Astrocyte of the hippocampus (primary cell): ENCODE measurements at regions not wholly inside any gene's neighbourhood (a gene's known extent, or its start where the extent isn't known, plus 50 kb on each side); places are given as distances from the start of the nearest gene placed in this dataset.
A peak's percentile ranks its signal among the peaks of the same experiment; 100 is the strongest.
"Not testable (repeated sequence)": the region's sequence is repeated elsewhere in the genome, so short reads cannot be mapped to it uniquely, and the experiment has no call there.

ENCODE experiments used
- DNase-seq: peaks from one replicate; pipeline ENCODE4 v3.0.0; 2011; ENCODE audit warnings: low read depth, low spot score

DNA sequence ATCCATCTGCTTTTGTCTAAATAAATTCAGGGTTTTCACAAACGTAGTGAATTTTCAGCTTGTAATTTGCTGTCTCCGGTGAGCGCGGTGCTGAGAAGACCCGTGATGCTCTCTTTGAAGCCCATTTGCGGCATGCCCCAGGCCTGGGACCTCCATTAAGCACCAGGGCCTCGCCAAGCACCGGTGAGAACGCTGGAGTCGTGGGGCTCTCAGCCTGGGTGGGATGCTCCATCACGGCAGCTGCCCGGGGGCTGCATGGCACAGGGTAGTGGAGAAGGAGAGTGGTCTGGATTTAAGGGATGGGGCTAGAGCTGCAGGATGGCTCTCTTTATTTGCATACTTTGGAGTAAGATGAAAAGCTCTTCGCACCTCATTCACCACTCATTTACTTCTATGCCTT lies 248.7 kb downstream of the ABCC12 start:
- no peak for DNase-seq

DNA sequence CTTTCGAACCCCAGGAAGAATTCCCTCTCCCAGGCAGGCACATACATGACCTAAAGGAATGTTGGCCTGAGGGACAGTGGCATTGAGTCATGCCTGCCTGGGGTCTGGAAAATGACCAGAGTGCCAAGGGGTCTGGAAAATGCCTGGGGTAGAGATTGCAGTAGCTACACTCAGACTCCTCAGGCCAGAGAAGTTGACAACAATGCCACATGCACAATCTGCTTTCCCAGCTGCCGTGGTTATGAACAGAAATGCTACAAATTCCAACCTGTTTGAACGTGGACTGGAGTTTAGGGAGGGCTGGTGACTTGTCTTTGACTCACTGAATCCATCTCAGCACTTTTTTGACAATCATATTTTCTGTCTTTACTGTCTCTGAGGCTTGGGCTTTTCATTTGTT lies 250.0 kb downstream of the ABCC12 start:
- DNase-seq, result peak; percentile 87

DNA sequence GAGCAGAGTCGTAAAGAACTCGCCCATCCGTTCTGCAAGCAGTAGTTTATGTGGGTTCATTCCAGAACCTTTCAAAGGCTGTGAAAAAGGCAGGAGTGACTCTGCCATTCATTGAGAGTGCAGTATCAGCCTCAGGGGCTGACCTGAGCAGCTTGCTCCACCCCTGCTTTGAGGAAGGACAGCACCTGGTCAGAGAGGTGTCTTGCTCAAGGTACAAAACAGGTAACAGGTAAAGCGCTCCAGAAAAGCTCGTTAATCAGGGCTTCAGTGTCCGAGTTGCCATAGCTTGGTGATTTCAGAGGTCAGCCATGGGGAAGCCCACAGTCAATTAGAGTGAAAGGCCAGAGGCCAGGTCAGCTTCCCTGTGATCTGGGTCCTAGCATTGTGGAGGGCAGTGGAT lies 251.1 kb downstream of the ABCC12 start:
- no peak for DNase-seq

DNA sequence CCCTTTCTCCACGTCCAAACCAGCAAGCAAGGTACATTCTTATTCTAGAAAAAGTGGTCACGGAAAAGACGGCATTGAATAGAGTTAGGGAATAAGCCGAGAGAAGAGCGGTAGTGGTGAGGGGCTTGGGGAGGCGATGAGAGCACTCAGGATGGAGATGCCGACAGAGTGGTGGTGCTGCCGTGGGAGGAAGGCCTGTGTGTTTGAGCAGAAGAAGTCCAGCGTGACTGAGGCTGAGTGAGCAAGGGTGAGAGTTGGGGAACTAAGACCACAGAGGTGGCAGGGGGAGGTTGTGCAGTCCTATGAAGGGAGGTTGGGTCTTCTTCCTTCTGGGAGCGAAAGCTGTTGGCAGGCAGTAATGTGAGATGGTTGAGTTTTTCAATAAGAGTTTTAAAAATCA lies 252.3 kb downstream of the ABCC12 start:
- DNase-seq, result no peak

DNA sequence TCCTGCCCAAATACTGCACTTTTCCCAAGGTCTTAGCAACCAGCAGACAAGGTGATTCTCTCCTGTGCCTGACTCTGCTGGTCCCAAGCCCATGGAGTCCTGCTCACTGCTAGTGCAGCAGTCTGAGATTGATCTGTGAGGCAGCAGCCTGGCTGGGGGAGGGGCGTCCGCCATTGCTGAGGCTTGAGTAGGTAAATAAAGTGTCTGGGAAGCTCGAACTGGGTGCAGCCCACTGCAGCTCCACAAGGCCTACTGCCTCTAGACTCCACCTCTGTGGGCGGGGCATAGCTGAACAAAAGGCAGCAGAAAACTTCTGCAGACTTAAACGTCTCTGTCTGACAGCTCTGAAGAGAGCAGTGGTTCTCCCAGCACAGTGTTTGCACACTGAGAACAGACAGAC lies 258.7 kb downstream of the ABCC12 start:
- DNase-seq, result not testable (repeated sequence)

DNA sequence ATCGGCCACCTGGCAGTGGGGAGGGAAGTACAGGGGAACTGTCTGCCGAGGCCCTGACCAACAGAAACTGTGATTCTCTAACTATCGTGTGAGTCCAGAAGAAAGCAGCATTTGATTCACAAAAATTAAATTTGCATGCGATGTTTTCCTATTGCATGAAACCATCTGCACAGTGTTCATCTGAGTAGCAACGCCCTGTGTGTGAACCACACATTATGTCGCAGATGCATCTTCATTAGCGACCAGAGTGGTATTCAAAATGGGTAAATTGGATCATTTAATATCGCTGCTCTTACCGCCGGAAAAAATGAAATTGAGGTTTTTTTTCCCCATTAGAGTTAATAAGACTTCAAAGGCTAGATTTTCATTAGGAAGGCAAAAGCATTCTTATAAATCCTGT lies 260.6 kb downstream of the ABCC12 start:
- DNase-seq, result no peak

DNA sequence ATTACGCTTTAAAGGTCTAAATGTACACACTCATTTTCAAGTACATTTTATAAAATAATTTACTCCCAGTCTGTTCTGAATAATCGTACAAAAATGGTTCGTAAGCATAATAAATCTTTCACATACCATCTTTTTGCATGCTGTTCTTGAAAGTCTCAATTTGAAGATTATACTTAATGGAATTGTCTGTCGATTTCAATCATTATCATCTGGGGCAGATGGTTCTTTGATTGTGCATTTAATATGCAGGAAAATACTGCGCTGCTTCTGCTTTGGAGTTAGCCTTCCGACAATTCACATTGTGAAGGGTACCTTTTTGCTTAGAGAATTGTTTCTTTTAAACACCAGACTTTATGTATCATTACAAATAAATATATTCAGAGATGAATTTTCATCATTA lies 262.8 kb downstream of the ABCC12 start:
- DNase-seq, result no peak

DNA sequence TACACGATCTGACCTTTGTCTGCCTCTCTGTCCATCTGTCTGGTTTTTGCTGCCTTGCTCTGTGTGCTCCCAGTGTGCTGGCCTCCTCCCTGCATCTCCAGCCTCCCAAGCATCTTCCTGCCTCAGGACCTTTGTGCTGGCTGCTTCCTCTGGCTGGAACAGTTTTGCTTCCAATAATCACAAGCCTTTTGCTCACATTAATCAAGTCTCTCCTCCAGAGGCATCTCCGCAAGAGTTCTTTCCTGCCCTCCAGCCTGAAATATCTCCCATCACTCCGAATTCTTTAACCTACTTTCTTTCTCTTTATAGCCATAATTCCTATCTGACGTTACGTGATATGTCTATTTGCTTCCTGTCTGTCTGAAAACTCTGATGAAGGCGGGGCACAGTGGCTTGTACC lies 267.1 kb downstream of the ABCC12 start:
- no peak for DNase-seq

DNA sequence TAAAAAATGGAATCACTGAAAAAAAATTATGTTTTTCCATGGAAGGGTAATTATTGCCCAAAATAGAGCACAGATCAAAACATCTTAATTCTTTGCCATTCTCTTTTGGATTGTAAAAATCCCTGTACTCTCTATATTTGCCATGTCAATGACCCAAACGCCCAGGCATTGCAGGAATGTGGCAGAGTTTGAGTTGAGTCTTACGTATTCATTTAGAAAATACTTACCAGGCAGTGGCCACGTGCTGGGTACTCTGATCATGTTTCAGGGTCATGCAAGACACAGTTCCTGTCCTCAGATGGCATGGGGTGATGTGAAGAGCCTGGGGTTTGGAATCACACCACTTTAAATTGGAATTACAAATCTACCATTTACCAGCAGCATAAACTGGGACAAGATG lies 267.7 kb downstream of the ABCC12 start:
- peak; percentile 83 for DNase-seq

DNA sequence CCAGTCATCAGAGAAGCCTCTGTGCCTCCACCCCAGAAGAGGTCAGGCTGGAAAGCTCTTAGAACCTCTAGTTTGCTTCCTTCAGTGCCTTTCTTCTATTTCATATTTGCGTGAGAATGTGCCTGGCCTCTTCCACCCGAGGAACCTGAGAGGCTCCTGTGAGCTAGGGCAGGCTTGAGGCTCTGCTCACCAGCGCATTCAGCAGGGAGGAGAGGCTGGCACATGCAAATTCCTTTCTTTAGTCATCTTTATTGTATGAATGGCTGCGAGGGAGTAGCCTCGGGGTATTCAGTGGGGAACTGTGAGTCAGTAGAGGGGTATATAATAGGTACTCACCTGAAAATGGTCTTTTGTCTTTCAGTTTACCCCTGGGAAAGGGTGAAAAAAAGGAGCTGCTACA lies 268.3 kb downstream of the ABCC12 start:
- peak; percentile 80 for DNase-seq

DNA sequence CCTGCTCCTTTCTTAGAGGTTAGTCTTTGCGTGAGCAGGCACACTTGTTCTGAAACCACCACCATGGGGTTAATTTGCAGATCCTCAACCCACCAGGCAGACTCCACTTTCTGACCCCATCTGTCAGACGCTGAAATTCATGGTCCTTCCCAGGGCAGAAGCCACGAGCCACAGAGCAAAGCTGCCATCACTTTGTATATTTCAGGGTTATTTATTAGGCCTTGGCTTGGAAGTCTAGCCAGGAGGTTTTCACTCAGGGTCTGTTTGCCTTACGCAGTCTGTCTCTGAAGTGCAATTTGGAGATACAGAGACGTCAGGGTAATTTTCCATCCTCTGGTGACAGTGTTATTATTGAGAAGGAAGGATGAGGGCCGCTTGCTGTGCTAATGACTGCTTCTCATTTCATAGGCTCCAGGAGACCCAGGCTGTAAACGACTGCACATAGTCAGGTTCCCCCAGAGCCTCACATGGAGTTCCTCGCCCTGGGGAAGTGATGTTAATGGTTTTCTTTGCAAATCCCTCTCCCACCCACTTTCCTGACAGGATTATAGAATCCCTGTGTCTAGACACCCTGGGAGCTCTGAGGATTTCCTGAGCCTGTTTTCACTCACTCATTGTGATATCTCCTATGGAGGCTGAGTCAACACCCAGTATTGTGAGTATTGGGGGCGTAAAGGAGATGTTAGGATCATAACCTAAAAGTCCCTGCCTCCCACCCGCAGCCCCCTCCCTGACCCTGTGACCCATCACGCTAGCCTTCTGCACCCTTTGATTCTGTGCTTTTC lies 269.0 kb downstream of the ABCC12 start:
- DNase-seq, result no peak

DNA sequence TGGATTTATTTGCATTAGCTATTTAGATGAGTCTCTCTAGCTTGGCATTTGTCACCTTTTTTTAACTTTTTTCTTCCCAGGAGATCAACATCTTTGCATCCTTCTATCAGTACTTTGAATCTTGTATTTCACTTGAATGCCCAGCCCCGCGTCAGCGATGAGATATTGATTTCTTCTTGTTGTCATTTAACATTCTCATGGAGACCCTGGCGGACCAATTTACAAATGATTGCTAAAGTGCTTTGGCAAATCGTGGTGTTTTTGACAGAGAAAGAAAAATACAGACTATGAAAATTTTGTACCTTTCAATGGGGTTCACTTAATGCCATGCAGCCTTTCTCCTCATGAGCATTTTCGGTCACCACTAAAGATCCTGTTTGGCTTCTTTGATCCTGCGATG lies 269.7 kb downstream of the ABCC12 start:
- no peak for DNase-seq

DNA sequence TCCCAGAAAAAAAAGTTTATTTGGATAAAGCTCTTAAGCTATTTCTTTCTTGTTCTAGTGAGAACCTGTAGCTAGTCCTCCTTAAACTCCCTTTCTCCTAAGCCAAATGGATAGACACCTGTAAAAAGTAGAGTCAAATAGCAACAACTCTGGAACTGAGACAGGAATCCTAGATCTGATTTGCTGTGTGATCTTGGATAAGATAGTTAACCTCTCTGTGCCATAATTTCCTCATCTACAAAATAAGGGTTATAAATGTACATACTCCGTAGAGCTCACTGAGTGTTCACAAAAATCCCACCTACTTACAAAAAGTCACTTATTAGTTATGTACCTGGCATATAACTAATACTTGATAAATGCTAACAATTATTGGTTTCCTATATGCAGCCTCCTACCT lies 270.3 kb downstream of the ABCC12 start:
- no peak for DNase-seq

DNA sequence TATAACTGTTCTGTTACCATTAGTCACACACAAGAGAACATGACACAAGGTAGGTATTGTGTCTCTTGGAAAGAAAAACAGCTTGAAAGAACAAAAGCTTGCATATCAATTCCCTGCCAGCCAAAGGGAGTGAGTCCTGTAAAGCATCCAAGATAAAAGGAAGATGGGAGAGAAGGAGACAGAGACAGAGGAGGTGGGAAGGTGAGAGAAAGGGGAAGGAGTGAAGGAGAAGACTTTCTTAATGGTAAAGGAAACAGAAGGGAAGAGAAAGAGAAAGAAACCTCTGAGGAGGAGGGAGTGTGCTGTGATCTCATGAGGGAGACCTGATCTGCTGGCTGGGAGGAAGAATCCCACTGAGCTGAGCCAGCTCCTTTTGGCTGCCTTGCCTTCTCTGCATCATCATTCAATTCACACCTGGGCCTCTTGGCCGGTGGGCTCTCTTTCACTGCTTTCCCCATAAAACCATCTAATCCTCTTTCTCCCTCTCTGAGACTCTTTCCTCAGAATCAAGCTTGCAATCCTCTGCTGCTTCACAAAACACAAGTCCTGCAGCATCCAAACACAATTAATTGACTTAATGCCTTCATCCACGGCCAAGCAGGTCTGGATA lies 271.6 kb downstream of the ABCC12 start:
- DNase-seq, result peak; percentile 11

DNA sequence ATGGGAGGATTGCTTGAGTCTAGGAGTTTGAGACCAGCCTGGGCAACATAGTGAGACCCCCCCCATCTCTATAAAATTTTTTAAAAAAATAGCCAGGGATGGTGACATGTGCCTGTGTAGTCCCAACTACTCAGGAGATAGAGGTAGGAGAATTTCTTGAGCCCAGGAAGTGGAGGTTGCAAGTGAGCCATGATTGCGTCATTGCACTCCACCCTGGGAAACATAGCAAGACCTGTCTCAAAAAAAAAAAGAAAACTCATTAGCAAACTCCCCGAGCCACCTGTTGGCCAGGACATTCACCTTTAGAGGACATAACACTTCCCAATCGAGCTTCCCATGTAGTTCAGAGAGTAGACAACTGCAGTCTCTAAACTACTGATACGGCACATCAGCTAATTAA lies 274.2 kb downstream of the ABCC12 start:
- no peak for DNase-seq

DNA sequence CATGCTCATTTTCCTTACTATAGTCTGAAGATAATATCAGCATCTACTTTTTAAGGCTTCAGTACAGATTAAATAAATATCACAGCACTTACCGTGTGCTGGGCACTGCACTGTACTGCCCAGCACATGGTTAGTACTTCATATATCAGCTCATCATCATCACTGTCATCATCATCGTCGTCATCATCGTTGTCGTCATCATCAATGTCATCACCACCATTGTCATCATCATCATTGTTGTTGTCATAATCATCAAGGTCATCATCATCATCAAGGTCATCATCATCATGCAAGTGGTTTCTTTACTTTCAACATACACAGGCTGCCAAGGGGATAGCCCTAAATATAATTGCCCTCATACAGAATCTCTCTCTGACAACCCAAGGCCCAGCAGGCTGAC lies 275.1 kb downstream of the ABCC12 start:
- DNase-seq, result no peak

DNA sequence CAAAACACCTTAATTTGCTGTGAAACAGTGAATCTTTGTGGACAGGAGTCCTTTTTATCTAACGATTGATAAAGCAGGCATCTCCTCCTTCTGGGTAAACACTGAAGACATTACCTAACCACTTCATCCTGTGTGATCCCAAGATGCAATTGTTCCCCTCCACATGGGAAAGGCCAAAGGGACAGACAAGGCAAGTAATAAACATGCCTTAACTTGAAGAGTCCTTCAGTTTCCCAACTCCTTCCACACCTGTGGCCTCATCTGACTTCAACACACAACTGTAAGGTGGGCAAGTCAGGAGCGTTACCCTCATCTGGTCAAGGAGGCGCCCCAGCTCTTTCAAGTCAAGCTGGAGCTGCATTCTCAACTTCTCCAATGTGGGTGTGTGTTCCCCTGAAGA lies 278.6 kb downstream of the ABCC12 start:
- no peak for DNase-seq

DNA sequence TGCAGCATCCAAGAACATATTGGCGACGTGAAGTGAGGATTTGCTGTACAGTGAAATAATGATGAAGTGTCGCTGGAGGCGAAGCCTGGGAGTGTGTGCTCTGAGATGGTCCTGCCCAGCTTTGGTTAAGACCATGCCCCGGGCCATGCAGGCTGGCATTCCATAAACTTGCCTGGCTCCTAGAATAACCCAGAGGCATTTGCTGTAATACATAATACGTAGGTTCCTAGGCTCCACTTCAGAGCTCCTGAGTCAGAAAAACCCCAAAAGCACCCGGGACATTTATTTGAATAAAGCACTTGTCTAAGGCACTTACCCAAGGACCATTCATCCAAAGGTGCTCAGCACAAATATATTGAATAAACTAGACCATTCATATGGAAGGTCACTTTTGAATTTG lies 279.3 kb downstream of the ABCC12 start:
- DNase-seq, result no peak

DNA sequence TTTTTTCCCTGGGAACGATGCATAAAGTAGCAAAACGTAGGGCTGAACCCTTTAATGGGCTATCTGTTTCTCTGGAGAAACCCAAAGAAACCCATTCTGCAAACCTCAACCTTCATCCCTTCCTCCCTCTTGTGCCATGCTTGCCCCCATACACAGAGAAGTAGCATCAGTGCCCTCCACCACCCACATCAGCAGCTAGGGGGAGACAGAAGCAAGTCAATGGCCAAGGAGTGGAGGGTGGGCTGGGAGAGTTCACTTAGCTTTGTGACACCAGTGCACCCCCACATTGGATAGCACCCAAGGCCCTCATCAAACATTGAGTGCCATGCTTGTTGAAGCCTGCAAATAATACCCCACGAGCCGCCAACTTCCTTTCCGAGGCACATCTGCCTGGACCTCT lies 282.4 kb downstream of the ABCC12 start:
- no peak for DNase-seq

DNA sequence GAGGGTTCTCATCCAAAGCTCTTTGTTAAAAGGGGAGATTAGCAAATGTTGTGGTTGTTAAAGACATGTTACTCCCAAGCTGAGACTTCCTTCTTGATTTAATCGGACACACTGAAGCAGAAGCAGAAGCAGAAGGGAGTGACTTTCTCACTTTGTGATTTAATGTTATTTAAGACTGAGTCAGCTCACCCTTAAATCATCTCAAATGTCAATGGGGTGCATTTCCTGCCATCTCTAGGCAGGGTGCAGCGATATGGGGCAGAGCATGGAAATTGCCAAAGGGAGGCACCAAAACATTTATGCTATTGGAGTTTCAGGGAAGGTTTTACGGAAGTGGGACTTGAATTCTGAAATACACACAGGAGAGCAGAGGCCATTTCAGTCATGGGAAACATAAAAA lies 283.6 kb downstream of the ABCC12 start:
- no peak for DNase-seq

DNA sequence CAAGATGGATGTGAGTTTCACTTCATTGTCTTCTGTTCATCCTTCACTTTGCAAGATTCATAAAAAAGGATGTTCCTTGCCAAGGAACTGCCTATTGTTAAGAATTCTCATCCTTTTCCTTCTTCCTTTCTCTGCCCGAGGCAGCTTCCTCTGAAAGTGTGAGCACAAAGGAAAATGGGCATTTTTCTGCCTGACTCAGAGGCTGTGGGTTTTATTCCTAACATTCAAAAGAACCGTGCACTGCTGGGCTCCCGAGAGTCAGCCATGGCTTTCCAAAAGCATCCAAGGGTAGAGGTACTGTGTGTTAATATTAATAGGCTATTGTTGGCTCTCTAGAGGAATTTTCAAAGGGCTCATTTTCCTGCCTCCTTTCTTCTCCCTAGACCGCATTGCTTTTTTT lies 289.4 kb downstream of the ABCC12 start:
- DNase-seq, result peak; percentile 67

DNA sequence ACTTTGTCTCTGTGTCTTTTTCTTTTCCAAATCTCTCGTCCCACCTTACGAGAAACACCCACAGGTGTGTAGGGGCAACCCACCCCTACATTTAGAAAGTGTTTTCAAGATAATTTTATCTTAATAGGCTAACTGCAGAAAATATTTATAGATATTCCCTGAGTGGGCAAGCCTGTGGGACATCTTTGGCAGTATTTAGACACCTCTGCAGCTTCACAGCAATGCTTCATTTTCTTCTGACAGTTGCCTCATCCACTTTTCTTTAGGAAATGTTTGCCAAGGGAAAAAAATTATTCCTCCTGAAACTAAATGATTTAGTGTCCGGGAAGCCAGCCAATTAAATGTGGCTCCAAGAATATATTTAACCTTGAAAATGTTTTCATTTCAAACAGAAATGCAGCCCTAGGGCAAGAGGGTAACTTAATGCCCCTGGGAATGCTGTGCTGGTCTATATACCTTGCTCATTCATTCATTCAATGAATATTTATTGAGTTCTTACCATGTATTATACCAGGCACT lies 290.4 kb downstream of the ABCC12 start:
- DNase-seq, result peak; percentile 20

DNA sequence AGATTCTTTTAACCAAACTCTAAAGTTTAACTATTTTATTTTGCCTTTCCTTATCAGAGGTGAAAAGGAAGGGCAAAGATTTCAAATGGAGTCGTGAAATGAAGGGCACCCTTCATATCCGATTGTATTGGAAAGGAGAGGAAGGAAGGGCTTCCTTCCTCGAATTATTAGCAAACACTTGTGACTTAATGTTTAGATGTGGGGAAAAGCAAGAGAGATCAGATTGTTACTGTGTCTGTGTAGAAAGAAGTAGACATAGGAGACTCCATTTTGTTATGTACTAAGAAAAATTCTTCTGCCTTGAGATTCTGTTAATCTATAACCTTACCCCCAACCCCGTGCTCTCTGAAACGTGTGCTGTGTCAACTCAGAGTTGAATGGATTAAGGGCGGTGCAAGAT lies 291.5 kb downstream of the ABCC12 start:
- DNase-seq, result not testable (repeated sequence)
